ENCODE measurements at regions not wholly inside any gene's neighbourhood (a gene's known extent, or its start where the extent isn't known, plus 50 kb on each side); places are given as distances from the start of the nearest gene placed in this dataset.

GRCh38 chr18:38475686-38476085 is 910.1 kb upstream of the CELF4 start:
- TF ChIP-seq, protein P1, sequence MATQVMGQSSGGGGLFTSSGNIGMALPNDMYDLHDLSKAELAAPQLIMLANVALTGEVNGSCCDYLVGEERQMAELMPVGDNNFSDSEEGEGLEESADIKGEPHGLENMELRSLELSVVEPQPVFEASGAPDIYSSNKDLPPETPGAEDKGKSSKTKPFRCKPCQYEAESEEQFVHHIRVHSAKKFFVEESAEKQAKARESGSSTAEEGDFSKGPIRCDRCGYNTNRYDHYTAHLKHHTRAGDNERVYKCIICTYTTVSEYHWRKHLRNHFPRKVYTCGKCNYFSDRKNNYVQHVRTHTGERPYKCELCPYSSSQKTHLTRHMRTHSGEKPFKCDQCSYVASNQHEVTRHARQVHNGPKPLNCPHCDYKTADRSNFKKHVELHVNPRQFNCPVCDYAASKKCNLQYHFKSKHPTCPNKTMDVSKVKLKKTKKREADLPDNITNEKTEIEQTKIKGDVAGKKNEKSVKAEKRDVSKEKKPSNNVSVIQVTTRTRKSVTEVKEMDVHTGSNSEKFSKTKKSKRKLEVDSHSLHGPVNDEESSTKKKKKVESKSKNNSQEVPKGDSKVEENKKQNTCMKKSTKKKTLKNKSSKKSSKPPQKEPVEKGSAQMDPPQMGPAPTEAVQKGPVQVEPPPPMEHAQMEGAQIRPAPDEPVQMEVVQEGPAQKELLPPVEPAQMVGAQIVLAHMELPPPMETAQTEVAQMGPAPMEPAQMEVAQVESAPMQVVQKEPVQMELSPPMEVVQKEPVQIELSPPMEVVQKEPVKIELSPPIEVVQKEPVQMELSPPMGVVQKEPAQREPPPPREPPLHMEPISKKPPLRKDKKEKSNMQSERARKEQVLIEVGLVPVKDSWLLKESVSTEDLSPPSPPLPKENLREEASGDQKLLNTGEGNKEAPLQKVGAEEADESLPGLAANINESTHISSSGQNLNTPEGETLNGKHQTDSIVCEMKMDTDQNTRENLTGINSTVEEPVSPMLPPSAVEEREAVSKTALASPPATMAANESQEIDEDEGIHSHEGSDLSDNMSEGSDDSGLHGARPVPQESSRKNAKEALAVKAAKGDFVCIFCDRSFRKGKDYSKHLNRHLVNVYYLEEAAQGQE (IDR thresholded peaks at IDR 0.05) = no peak
- TF ChIP-seq, protein P2, sequence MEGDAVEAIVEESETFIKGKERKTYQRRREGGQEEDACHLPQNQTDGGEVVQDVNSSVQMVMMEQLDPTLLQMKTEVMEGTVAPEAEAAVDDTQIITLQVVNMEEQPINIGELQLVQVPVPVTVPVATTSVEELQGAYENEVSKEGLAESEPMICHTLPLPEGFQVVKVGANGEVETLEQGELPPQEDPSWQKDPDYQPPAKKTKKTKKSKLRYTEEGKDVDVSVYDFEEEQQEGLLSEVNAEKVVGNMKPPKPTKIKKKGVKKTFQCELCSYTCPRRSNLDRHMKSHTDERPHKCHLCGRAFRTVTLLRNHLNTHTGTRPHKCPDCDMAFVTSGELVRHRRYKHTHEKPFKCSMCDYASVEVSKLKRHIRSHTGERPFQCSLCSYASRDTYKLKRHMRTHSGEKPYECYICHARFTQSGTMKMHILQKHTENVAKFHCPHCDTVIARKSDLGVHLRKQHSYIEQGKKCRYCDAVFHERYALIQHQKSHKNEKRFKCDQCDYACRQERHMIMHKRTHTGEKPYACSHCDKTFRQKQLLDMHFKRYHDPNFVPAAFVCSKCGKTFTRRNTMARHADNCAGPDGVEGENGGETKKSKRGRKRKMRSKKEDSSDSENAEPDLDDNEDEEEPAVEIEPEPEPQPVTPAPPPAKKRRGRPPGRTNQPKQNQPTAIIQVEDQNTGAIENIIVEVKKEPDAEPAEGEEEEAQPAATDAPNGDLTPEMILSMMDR (IDR thresholded peaks at IDR 0.05; ENCODE audit: low read depth, low read length, missing input control) = no peak
- TF ChIP-seq YY1 (IDR thresholded peaks at IDR 0.05) (no peak), TAF1 (conservative IDR thresholded peaks at IDR 0.05) (no peak), RAD21 (IDR thresholded peaks at IDR 0.05) (no peak), MAX (IDR thresholded peaks at IDR 0.05) (no peak)

Measured in liver (tissue), 3 donors.